IPS-NIHi7 (cell line): ENCODE measurements at regions not wholly inside any gene's neighbourhood (a gene's known extent, or its start where the extent isn't known, plus 50 kb on each side); places are given as distances from the start of the nearest gene placed in this dataset.

Experiments used
- DNase-seq: peaks from one replicate; pipeline ENCODE4 v3.0.0; 2012; ENCODE audit warnings: mixed read lengths; ENCODE audit errors: extremely low spot score

DNA sequence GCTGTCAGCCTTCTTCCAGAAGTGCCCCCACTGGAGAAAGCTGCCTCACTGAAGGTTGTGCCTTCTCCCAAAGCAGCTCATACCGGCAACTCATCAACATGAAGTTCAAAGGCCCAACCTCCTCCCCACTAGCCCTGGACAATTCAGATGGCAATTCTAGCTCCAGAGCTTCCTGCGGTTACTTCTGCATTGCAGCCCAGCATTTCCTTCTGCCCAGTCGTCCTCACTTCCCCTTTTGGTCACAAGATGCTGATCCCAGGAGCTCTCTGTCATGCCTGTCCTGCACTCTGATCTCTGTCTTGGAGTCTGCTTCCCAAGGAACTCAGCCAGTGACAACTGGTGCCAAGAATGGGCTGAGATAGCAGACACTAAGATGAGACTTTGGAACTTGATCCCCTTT, 178.2 kb upstream of the SOX9 start:
- no peak for DNase-seq

DNA sequence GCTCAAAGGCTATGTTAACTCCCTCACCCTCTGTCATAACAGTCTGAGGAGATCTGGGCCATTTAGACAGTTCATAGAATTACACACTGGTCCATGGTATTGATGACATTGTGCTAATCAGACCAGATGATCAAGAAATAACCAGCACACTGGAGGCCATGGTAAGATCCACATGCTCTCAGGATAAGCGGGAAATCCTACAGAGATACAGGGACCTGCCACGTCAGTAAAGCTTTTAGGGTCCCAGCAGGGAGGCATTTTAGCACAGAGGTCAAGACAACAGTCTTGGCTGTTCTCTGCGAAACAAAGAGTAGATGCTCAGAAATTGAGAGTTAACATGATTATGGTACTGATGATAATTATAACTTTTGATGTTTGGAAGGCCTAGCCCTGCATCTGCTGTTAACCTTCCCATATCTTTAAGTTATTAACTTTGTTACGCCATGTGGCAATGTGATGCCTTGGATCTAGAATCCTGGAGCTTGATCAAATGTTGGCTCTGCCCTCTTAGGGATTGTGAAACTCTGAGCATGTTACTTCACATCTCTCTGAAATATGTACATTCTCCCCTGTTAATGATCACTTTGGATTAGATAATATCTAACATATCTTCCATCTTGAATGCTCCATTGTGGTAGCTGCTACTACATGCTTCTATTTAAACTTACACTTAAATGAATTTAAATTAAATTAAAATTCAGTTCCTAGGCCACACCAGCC, 172.0 kb upstream of the SOX9 start:
- DNase-seq: no peak

DNA sequence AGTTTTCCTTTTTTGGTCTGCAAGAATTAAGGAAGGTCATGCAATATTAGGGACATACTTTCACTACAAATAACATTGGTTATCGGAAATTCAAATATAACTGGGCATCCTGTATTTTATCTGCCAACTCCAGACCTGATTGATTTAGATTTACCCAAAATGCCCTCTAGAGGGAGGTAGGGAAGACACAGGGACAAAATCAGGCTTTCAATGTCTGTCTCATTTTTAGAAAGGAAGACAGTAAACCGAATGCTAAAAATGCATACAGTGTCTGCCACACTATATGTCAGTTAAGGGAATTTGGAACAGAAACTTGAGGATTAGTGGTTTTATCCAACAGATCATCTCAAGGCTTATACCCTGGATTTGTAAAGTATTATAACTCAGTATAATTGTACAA, 161.7 kb upstream of the SOX9 start:
- DNase-seq: no peak

DNA sequence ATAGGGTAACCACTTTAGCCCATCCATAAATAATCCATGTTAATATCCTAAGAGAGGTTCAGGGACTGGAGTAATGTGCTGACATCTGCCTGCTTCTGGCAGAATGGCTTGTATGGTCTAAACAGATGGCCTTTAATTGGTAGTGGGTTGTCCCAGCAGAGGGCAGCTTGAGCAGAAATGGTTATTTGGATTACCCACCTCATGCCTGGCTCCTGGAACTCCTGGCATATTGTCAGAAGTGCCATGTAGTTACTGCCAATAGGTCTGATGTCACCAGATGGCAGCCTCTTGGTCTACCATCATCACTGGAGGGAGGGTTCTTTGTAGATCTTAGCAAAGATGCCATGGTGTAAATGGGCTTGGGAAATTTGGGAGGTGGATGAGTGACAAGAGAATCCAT, 157.5 kb upstream of the SOX9 start:
- no peak for DNase-seq

DNA sequence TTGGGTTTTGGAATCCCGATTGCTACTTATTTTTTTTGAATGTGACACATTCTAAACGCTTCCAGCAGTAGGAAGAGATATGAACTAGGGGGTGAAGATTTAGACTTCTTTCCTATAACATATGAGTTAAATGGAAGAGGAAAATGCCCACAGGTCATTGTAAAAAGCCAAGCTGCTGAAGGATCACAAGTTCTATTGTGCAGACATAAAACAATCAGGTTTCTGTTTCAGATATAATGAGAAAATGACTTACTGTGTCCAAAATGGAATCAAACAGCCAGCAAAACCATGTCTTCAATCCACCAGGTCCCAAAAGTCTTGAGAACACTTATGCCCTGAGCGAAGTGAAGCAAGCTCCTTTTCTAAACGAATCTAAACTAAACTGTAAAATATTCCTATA, 157.0 kb upstream of the SOX9 start:
- no peak for DNase-seq

DNA sequence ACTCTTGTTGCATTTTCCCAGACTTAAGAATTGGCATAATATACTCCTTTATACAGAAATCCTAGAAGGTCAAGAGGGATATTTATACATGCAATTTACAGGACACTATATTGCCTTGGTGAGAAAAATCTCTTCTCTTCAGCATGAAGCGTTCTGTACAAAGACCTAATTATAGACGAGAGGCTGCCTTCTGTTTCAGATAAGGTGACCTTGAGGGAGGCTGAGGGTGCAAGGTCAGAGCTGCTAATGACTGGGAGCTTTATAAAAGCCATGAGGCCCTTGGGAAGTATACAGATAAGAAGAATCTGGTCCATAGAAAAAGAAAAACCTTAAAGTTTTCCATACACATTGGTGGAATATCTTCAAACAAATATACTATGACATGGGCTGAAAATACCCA, 156.3 kb upstream of the SOX9 start:
- DNase-seq: no peak

DNA sequence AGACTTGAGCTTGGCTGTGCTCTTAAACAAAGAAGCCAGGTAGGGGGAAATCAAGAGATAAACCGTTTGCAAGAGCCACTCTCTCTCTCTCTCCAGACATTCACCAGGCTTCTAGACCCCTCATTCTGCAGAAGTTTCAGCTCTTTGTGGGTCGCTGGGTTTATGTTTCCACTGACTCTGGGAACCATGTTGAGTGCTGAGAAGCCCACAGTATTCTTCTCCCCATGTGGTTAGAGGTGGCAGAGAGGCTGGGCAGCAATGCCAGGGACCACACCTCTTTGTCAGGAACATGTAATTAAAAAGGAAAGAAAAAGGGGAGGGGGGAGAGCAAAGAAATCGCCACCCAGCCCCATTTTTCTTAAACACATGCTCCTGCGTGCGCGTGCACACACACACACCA, 154.8 kb upstream of the SOX9 start:
- no peak for DNase-seq

DNA sequence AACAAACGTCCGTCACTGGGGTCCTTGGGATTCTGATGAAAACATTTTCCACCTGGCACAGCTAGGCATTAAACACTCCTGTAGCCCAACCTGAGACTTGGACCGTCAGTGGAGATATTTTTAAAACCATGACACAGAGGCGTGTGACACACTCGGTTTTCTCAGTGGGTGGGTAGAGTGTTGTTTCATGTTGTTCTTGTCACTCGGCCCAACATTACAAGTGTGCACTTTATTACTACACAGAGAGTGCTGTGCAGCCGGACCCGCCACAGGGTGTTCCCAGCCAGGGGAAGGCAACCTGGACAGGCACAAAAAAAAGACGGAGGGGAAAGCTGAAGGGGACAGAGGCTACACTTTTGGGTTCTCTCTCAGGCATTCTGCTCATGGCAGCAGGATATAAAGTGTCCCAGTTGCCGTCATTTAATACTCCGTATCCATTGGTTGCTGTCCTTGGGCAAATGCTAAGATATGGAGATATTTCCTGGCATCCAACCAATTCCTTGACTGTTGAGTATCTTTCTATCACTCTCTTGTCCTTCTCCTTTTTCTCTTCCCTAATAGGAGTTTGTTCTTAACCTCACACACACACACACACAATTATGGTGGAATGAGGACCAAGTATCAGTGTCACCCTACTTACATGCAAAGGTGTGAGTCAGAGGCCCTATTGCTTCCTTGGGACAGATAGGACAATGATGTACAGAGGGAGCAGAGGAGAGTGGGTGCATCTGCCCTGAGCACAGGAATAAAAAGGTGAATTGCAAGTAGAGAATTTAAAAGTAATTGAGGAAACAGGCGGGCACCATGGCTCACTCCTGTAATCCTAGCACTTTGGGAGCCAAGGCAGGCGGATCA, 154.1 kb upstream of the SOX9 start:
- DNase-seq: no peak

DNA sequence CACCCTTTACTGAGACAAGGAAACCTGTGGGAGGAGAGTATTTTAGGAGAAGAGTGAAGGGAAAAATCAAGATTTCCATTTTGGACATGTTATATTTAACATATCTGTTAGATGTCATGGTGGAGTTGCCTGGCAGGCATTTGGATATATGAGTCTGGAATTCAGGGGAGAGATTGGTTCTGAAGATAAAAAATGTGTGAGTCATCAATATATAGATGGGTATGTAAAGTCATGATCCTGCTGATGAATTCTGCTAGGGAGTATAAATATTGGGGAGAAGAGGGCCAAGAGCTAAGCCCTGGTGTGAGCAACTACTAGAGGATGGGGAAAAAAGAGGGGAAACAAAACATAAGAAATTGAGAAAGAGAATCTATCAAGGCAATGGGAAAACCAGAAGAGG, 151.3 kb upstream of the SOX9 start:
- no peak for DNase-seq

DNA sequence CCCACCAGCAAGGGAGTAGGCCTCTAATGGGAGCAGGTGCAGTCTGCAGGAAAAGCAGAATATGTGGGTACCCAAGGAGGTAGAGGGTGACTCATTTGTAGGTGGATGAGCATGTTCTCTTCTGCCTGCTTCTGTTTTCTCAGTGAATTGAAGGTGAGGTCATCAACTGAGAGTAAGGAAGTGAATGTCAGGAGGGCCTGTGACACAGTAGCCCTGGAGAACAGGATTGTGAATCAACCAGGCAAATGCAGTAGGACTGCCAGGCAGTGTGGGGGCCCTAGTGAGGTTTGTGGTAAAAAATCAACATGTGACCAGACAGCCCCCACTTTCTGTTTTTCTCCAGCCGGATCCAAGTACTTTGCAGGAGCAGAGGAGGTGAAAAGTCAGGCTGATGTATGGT, 150.5 kb upstream of the SOX9 start:
- DNase-seq: no peak

DNA sequence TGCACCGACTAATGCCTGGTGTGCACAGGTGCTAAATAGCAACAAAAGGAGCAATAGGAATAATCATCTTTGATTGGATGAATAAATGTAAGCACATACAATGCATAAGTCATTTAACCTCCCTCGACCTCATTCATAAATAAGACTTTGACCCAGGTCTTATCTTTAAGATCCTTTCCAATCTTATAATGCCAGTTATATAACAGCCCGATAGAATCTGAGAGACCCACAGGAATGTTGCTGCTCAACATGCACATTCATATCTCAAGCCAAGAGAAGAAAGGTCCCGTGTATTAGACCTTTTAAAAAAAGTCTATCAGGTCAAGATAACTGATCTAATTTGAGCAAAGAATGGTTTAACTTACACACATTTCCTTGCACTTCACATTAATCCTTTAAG, 146.8 kb upstream of the SOX9 start:
- DNase-seq: no peak

DNA sequence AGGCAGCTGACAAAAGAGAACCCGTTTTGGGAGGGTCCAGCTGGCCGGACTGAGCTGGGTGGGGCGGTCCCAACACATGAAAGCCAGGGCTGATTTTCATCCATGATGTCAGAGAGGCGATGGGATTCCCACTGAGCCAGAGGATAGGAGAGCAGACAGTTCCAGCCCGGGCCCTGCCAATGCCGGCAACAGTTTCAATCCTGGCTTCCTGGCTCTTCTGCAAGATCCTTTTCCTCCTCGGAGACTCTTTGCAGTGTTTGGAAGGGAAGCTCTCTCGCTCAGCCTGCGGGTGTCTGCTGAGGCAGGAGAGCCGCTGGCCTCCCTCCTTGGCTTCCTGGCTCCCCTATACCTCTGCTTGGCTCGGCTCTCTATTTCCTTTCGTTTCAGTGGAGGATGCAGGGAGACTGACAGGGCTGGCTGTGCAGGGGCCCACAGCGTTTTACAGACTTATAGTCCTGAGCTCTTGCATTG, 145.5 kb upstream of the SOX9 start:
- peak; percentile 21 for DNase-seq

DNA sequence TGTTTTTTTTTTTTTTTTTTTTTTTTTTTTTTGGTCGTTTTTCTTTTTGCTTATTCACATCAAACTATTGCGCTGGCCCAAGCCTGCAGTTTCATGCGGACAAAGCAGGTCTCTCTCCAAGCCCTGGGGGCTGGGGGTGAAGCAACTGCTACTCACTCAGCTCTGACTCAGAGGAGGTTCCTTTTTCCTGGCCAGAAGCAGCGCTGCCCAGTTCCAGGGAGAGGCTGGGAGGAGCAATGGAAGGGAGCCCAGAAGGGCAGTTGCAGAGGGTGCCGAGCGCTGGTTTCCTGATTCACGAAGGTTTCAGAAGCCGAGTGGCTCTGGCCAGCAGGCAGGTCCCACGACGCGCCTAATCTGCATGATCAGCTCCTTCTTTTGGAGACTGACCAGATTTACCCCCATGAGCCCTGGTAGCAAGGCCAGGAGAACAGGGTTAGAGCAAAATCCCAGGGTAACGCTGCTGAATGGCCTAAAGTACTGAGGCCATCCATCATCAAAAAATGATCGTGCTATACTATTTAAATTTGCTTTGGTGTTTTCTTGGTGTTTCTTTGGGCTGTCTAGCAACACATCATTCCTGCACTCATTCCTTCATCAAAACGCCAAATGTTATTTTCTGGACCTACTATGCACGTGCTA, 144.7 kb upstream of the SOX9 start:
- DNase-seq: peak; percentile 49

DNA sequence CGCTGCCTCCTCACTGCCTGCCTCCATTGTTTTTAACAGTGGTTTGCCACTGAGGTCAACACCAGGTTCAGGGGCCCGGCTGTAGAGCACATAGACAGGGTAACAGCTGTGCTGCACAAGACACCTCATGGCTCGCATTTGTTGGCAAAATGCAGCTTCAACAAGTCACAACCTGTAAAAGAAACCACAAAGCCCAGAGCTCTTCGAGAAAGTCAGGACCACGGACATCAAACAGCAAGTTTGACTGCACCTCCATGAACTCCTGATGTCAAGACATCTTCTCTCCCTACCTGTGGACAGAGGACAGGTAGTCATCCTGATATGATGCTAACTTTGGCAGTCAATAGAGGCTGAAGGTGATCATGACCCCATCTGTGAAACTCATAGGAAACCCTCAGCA, 142.4 kb upstream of the SOX9 start:
- no peak for DNase-seq

DNA sequence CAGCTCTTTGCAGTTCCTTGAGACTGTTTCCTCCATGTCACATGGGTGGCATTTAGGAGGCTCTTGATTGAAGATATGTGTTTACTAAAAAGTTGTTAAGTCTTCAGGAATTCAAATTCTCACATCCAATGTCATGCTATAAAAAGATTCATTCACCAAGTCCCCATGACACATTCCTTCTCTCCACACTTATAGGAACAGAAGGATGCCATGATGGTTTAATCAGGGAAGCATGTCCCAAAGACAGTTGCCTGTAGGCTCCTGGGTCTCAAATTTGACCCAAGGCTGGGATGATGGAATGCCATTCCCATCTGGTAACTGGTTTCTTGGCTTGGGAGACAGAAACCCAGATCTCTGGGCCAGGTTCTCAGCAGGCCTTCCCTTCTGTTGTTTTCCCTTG, 140.6 kb upstream of the SOX9 start:
- DNase-seq: no peak

DNA sequence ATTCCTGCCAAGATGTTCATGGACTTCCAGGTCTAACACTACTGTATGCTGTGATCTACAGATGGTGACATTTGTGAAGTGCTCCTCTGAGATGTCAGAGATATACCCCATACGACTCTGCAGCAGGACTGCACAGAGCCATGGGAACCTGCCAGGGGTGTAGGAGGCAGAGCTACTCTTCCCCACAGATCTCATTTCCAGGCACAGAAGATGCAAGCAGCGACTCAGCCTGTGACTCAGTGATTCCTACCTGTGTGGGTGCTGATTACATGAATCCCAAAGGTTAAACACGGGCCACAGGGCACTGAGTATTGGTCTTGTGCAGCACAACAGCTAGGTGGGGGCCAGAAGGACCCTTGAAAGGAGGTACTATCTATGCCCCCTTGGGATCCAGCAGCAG, 137.0 kb upstream of the SOX9 start:
- no peak for DNase-seq

DNA sequence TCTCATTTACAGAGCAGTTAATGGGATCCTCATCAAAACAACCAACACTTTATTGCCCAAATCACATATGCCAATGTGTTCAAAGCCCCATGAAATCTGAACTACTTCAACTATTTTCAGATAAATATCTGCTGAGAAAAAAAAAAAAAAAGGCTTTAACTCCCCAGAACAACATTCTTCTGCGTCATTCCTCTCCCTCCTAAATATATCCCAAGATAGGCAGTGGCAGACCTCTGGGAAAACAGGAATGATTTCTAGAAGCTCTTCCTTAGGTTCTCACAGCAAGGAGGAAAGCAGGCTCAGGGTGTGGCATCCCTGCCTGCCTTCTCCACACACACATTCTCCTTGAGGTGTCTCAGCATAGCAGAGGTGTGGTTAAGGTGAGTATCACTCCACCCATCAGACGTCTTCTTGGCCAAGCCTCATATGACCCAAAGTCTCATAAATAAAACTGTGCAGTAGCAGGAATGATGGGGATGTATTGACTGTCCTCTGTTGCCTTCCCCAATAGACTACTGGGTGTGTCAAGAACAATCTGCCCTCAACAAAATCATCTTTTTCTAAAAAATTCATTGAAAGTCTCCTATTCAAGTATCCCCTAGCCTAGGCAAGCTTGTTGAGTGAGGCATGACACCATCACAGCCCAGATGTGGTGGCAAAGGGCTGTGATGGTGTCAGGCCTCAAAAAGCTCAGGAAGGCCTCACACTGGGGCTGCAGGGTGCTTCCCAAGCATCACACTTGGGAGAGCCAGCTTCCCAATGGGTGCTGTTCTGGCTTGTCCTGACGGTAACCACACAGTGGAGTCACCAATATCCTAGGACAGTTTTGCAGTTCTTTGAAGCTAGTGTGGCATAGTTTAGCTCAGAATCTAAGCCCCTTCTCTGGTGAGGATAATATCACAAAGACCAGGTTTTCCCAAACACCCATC, 135.4 kb upstream of the SOX9 start:
- no peak for DNase-seq

DNA sequence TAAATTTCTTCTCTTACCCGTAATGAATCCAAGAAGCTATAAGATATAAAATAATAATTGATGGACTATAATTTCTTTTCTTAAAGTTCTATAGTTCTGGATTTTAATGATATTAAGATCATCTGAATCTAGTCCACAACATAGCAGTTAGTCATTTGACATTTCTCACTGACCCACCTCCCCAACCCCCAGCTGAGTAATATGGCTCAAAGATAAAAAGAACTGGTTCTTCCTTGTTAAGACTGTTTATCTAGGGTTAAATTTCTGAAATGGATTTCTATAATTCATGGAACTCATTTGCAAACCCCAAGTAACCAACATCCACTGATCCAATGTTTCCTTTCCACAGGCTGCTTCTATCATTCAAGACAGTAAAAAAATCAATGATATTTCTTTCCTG, 133.9 kb upstream of the SOX9 start:
- no peak for DNase-seq

DNA sequence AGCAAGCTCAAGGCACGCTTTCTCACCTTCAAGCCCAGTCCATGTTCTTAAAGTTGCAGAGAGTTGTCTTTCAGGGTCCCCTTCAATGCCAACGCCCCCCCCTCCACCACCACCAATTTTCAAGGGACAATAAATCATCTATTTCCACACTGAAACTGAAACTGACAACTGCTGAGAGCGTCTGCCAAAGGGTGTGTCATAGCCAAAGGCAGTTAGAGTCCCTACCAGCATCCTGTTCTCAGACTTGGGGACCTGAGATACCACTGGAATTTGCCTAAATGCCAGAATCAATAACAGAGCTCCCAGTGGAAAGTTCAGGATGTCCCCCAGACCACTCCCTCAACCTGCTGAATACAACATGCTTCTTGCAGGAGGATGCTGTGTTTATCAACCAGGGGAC, 133.2 kb upstream of the SOX9 start:
- DNase-seq: no peak

DNA sequence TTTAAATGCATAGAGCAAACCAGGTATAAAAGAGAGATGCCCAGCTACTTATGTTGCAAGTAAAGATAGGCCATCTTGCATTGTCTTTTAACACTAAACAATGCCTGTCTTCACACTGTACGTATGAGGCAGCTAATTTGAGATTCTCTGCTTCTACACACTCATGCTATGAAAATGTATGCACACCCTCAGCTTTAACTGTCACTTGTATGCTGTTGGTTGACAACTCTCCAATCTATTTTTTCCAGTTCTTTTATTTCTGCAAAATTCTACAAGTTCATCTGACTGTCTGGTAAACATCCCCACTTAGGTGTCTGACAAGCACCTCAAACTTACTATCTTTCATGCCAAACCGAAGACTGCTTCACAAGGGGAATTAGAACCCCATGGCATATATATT, 131.7 kb upstream of the SOX9 start:
- no peak for DNase-seq

DNA sequence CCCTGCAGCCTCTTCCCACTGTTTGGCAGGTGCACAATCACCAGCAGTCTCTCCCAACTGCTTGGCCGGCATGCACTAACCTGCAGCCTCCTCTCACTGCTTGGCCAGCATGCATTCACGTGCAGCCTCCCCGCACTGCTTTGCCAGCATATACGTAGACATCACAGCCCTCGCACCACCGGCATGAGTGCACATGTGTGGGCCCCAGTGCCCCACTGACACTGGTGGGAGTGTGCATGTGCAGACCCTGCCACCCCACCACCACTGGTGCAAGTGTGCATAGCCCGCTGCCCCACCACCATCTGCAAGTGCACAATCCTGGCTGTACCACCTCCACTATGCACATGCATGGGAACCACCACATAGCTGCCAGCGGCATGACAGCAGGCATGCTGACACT, 127.5 kb upstream of the SOX9 start:
- no peak for DNase-seq

DNA sequence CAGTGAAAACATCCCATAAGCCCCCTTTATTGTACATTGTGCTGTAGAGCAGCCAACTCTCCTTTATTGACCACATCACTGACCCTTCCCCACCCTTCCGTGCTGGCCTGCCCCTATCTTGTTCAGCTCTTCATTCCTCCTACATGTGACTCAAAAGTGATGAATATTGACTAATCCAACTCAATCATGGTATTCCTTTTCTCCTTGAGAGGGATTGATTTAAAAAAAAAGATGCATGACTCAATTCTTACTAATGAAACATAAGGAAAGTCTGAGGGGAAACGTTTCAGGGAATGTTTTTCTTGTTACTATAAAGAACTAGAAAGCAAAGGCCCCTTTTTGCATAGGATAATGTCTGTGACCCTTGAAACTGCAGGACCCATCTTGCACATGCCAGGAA, 125.2 kb upstream of the SOX9 start:
- DNase-seq: no peak
